Right lobe of liver (tissue), 4 donors: ENCODE measurements at regions not wholly inside any gene's neighbourhood (a gene's known extent, or its start where the extent isn't known, plus 50 kb on each side); places are given as distances from the start of the nearest gene placed in this dataset.

Experiments
- POLR2A ChIP-seq: fragments of 450-650 bp; IDR thresholded peaks from one replicate; pipeline ENCODE4 v1.6.1; 2017; ENCODE audit warnings: antibody characterized with exemption, mild to moderate bottlenecking
- TF ChIP-seq, protein P1 (sequence below), 4 donors: fragments of 200-600 bp in 3 of 4; fragments of 450-650 bp in 1 of 4; IDR thresholded peaks; one replicate each; pipeline versions ENCODE4 v1.5.1 to v1.8.0; 2016 to 2022; ENCODE audit warnings: antibody characterized with exemption in 4 of 4, mild to moderate bottlenecking in 2 of 4
- donor health status: DM: no; HTN: no; CAD: no.
- donor health status: DM: no; HTN: no; CAD: no.
- donor health status: DM: no; HTN: yes; CAD: no.

DNA sequence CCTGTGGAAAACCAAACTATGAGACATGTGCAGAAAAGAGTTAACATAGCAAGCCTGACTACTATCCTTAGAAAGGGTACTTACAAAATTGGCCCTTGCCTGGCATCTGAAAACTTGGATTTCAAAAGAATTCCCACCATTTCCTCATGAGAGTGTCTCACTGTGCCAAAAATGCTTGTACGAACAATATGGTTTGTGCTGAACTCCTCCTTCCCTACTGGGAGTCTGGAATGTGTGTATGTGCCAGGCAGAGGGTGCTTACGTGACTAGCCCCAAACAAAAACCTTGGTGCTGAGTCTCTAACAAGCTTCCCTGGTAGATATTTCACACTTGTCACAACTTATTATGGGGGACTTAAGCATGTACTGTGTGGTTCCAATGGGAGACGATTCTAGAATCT lies 81.7 kb upstream of the GIMD1 start:
- TF ChIP-seq, protein P1, sequence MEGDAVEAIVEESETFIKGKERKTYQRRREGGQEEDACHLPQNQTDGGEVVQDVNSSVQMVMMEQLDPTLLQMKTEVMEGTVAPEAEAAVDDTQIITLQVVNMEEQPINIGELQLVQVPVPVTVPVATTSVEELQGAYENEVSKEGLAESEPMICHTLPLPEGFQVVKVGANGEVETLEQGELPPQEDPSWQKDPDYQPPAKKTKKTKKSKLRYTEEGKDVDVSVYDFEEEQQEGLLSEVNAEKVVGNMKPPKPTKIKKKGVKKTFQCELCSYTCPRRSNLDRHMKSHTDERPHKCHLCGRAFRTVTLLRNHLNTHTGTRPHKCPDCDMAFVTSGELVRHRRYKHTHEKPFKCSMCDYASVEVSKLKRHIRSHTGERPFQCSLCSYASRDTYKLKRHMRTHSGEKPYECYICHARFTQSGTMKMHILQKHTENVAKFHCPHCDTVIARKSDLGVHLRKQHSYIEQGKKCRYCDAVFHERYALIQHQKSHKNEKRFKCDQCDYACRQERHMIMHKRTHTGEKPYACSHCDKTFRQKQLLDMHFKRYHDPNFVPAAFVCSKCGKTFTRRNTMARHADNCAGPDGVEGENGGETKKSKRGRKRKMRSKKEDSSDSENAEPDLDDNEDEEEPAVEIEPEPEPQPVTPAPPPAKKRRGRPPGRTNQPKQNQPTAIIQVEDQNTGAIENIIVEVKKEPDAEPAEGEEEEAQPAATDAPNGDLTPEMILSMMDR (IDR thresholded peaks at IDR 0.05) = no peak
- no peak for TF ChIP-seq POLR2A
